ENCODE measurements at regions not wholly inside any gene's neighbourhood (a gene's known extent, or its start where the extent isn't known, plus 50 kb on each side); places are given as distances from the start of the nearest gene placed in this dataset.
"Not testable (repeated sequence)": the region's sequence is repeated elsewhere in the genome, so short reads cannot be mapped to it uniquely, and the experiment has no call there.

DNA sequence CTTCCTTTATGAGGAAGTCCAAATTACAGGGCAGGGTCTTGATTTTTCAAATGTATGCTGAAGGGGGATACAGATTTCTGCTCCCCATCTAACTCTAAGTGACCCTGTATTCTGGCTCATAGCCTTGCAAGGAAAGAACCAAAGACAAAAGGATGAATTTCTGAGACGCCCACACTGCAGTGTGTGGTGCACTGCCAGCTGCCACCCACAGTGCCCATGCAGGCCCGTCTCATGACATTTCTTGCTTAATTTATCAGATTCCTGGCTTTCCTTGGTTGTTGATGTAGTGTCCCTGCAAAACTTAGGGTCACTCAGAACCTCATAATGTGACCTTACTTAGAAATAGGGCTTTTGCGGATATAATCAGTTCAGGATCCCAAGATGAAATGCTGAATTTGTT, 68.0 kb downstream of the CBLN4 start:
- no peak for DNase-seq (ENCODE audit: low spot score)

DNA sequence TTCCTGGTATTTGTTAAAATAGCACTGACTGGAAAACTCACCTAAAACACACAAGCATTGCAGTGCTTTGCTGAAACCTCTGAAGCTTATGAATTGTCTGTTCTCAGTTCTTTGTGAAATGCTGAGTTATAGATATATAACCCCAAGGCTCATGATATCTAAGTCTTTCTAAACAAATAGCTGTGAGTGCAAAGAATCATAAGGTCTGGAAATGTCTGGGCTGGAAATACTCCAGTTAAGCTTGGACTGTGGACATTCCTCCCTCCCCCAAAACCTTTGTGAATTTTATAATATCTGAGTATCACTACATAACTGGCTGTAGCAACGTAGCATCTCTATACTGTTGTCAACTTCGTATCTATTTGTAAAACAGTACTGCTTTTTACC, 69.1 kb downstream of the CBLN4 start:
- no peak for DNase-seq (ENCODE audit: low spot score)

DNA sequence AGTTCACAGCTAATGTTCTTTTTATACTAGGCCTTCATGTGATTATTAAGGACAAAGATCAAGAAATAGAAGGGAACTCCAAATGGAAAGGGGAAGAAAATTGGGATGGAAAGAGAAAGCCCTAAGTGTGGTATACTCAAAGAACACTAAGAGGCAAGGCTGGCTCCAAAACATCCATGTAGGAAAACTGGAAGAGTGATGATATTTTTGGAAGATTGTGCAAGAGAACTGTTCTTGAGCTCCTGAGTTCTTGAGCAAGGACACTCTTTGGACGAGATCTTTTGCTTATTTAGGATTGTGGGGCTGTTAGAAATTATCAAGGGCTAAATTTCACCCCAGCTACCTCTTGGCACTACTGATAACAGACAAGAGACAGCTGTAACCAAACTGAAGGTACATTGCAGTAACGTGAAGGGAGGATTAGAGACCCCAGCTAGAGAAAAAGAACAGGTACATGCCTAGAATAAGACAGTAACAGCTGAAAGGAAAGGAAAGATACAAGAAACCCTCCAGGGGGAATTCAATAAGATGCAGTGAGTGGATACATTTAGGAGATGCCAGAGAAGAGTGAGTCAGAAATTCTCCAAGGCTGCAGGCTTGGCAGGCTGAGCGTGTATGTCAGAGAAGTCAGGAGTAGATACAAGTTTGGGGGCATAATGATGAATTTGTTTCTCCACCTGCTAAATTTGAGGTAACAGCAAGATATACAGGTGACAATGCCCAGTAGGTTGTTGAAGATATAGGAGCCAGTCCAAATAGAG, 69.7 kb downstream of the CBLN4 start:
- DNase-seq (ENCODE audit: low spot score), result no peak

DNA sequence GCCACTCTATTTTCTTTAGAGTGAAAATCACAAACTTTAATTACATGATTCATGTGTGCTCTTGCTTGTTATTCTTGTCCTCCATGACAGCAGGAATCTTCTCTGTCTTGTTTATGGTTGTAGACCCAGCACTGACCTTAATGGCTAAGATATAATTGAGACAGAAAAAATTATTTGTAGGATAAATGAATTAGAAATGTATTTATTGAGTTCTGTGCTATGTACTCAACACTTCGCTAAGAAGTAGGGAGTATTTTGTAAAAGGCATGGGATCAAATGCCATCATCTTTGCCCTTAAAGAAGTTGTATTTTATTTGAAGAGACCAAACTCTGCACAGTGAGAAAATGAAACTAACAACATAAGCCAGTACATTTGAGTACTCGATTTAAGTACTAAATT, 71.2 kb downstream of the CBLN4 start:
- no peak for DNase-seq (ENCODE audit: low spot score)

DNA sequence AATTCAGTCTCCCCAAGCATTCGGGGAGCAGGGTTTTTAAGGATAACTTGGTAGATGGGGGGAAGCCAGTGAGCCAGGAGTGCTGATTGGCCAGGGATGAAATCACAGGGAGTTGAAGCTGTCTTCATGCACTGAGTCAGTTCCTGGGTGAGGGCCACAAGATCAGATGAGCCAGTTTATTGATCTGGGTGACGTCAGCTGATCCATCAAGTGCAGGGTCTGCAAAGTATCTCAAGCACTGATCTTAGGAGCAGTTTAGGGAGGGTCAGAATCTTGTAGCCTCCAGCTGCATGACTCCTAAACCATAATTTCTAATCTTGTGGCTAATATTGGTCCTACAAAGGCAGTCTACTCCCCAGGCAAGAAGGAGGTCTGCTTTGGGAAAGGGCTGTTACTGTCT, 74.4 kb downstream of the CBLN4 start:
- not testable (repeated sequence) for DNase-seq (ENCODE audit: low spot score)

DNA sequence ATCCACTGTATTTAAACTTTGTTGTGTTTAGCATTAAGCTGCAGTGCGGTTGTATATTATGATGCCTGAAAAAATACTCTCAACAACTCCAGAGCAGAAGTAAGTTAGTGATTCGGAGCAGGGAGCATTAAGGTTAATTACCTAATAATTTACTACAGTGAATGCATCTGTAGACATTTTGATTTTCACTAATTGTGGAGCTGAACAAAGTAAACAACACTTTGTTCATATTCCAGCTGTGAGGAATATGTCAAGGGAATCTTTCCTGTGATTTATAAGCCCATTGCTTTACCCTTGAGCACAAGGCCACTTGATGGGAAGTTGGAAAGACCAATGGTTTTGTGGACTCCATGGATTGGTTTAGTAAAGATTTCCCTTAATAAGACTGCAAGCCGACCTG, 77.1 kb downstream of the CBLN4 start:
- no peak for DNase-seq (ENCODE audit: low spot score)

DNA sequence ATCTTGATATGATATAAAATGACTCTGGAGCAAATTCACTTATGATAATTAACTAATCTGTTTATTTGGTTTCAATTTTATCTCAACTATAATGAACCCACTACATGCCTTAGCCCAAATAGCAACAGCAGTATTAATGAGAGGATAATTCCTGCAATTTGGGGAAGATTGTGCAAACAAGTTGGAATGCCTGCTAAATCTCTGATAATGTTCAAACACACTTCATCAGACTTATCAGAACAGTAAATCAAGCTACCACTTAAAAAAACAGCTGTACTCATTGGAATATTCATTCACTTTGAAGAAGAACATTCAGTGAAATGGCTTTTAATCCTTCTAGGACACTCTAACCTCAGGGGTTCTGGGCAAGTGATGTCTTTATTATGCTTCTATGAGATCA, 85.4 kb downstream of the CBLN4 start:
- no peak for DNase-seq (ENCODE audit: low spot score)

DNA sequence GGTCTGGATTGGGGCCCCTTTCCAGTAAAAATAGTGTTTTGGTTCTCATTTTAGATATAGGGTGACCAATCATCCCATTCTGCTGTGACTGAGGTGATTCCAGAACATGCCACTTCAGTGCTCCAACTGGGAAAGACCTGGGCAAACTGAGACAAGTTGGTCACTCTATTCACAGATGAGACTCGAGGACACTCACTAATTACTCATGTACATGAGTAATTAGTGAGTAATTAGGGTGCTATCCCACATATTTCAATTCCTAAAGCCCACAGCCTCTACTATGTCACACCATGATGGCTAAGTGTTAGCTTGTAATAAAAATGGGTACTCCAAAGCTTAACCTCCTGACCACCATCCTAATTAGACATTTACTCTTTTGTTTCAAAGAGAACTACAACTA, 86.0 kb downstream of the CBLN4 start:
- no peak for DNase-seq (ENCODE audit: low spot score)

DNA sequence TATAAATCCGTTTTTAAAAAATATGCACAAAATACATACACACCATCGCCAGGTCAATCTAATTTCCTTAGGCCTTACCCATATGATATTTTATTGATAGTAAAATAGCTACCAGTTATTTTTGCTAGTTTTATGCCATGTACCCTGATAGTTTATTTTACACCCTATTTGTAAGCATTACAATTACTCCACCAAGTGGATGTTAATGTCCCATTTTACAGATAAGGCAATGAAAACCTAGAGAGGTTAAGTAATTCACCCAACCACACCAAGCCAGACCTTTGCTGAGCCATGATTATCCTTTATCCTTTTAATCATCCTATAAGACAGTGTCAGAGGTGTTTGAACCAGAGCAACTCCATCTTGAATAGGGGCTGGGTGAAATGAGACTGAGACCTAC, 86.8 kb downstream of the CBLN4 start:
- DNase-seq (ENCODE audit: low spot score), result no peak

DNA sequence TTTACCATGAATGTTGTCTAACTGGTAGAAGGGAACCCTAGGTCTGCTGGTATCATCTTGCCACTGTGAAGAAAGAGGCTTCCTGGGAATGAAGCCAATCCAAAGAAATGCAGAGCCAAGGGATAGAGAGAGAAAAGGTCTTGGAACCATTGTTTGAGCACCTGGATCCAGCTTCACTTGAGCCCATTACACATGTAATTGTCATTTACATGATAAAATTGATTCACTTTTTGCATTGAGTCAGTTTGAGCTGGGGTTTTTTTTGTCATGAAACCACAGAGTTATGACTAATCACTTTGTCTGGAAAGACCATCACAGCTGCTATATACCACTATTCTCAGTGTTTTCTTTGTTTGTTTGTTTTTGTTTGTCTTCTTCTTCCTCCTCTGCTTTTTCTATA, 112.3 kb downstream of the CBLN4 start:
- DNase-seq (ENCODE audit: low spot score), result no peak

DNA sequence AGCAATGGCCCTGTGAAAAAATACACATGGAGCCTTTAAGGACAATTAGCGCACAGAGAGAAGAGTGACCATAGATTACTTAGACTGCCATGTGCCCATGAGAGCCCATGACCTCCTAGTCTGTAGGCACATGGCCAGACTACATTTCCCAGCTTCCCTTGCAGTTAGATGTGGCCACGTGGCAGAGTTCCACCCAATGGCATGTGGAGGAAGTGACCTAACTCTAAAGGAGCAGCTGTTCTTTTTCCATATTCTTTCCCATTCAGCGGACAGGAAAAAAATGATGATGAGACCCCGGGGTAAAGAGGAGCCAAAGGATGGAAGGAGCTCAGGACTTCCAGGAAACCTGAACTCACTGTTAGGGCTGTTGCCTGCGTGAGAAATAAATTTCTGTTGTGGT, 116.6 kb downstream of the CBLN4 start:
- no peak for DNase-seq (ENCODE audit: low spot score)

DNA sequence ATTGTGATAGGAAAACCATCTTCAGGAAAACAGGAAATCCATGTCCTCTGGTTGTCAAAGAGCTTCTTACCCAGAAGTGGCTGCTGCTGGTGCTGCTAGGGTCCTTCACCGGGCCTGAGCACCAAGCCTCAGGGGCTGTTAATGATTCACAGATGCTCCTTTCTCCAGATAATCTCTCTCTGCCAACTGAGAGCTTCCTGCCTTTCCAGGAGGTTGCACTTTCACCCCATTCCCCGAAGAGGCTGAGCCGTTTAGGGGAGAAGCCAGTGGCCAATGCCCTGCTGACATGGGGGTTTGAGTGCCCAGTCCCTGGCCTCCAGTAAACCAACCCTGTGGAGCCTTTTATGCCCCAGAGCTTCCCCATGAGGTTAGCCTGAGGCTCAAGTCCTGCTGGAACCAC, 122.4 kb downstream of the CBLN4 start:
- DNase-seq (ENCODE audit: low spot score), result no peak

DNA sequence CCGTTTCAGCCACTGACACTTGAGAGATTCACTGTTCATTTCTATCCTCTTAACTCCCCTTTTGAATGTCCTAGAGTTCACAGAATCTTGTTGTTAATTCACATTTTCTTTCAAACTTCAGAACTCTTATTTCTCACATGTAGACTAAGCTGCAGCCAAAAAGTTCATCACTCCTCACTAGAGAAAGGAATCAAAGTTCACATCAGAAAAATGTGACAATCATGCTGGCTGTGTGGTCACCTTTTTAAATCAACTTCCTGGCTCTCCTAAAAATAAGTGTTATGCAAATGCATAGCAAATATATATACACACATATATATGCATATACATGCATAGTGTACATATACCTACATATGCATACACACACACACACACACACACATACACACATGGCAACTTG, 123.0 kb downstream of the CBLN4 start:
- DNase-seq (ENCODE audit: low spot score), result no peak

DNA sequence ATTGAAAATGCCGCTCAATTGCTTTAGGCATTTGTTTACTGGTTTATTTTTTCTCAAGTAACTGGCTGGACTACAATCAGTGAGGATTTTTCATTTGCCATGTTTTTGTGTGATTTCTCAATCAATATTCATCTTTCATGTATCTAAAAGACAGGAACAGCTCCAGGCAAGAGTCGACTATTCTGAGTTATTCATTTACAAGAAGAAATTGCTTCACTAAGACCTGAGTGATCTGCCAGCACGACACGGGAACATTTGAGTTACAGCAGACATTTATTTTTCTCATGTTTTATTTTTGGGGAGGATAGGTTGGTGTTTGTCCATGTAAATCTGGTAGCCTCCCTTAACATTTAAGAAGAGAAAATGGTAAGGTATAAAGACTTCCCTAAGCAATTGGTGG, 124.1 kb downstream of the CBLN4 start:
- no peak for DNase-seq (ENCODE audit: low spot score)

DNA sequence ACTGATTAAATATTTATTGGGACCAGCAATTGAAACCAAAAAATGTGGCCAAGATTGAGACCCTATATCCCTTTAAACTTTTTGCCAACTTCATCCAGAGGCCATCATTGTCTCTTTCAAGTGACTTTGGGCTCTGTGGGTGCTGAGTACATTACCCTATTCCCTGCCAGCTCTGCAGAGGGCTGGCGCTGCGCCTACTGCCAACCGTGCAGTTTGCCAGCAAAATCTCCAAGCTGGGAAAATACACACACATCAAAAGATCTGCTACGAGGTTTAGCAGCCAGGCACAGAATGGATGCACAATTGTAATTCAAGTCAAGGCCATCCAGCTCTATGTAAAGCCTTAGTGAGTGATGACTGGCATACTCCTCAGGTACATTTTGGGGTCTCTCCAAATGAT, 125.0 kb downstream of the CBLN4 start:
- no peak for DNase-seq (ENCODE audit: low spot score)

DNA sequence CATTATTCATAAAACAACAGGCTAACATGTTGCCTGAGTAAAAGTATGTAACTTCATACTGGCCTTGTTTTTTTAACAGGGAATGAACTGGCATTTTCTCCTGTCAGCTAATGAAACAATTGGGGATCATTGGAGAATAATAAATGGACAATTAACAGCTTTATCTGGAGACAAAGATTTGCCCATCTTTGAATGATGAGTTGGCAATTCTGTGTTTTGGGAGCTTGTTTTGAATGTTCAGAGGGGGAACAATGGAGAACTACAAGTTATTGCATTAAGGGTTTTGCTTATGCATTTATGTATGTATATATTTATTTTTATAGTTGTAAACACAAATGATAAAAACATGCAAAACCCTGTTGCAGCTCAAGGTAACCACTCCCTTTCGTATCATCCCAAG, 150.3 kb downstream of the CBLN4 start:
- DNase-seq (ENCODE audit: low spot score), result no peak

DNA sequence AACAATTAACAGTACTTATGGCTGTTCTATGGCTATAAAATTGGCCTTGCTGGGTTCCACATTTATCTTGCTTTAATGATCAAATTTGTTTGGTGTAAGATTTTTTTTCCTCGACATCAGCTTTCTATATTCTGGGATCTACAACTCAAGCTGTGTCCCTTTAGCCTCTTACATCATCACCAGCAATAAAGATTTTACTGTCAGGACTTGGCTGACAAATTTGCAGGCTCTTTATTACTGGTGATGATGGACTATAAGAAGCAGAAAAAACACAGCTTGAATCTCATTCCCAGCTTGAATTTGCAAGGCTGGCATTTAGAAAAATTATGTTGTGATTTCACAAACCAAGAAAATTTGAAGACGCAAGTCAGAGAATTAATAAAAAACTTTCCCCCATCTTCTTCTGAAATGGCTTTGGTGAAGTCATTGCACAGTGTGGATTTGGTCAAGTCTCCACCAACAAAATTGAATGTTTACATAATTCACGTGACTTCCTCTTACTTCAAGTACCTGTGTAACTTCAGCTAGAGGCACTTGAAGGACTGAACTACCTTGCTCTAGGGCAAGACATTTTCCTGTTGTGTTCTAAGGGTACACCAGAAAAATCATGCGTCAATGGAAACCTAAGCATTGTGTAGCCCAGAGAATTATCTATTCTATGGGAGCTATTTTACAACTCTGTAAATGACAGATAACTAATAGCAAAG, 175.0 kb downstream of the CBLN4 start:
- no peak for DNase-seq (ENCODE audit: low spot score)

DNA sequence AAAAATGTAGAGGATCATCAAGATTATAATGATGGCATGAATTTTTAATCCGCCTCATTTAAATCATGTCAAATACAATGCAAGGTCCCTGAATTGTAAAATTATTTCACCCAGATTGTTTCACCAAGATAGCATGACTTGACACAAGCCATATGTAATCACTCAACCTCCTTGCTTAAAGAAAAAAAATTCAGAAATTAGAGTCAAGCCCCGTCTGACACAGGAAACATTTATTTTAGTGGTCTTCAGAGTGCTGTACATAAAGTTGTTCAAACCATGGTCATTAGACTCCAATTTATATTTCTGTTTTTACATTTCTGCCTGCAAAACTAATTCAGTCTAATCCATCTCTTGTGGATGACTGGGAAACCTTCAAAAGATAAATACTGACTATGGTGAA, 200.2 kb downstream of the CBLN4 start:
- DNase-seq (ENCODE audit: low spot score), result no peak

DNA sequence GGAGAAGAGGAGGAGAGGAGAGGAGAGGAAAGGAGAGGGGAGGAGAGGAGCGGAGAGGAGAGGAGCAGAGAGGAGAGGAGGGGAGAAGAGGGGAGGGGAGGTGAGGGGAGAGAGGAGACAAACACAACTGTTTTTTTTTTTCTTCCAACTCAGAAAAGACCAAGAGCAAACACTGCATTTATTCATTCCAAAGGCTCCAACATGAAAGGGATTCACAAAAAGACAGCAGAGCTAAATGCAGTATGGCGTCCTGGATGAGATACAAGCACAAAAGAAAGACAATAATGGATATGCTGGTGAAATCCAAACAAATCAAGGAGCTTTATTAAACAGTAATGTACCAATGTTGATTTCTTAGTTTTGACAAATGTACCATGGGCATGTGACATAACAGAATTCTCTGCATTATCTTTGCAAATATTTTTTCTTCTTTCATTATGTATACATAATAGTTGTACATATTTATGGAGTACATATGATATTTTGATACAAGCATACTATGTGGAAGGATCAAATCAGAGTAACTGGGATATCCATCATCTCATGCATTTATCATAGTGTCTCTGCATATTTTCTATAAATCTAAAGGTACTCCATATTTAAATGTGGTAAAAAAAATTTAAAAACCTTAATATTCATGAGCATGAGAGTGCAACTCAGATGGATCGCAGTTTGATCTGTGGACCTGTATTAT, 204.6 kb downstream of the CBLN4 start:
- DNase-seq (ENCODE audit: low spot score), result no peak

DNA sequence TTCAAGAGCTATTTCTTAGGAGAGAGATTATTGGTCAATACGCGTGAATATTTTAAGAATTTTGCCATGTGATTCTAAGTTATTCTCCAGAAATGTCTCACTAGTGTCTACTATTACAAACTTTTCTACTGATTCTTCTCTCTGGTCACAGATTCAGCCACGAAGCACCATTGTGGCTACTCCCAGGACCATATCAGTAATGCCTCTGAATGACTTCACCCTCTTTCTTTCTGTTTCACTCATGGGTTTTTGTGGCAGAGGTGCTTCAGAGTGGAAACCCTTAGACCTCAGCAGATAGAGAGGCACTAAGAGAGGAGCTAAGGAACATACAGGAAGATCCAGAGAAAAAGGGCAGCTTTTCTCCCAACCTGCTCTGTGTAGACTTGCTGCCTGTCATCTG, 211.3 kb downstream of the CBLN4 start:
- no peak for DNase-seq (ENCODE audit: low spot score)

DNA sequence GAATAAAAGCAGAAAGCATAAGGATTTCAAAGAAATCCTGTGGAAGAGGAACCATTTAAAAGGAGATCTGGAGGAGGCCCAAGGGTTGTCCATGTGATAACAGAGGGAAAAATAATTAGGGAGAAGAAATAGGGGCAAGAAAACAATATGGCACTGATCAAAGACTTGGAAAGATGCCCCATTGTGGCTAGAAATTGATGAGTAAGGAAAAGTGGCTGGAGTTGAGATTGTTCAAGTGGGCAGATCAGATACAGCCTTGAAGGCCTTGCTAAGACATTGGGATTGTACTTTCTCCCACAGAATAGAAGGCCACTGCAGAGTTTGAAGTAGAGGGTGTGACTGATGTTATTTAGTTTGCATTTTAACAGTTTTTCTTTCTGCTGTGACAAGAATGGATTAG, 213.3 kb downstream of the CBLN4 start:
- no peak for DNase-seq (ENCODE audit: low spot score)

DNA sequence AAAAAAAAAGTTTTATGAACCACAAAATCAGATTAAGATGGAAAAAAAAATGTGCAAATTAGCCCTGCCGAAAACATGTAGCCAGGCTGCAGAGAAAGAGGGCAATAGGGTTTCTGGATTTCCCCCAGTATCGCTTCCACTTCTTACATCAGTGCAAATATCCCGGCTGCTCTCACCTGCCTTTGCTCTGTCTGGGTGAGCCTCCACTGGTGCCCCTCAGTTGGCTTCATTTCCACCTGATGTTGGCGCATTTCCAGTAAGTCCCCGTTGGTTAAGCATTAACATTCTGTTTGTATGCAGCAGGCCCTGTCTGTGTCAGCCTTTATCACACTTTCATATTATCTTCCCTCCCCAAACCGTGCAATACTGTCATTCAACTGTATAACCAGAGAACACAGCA, 215.1 kb downstream of the CBLN4 start:
- DNase-seq (ENCODE audit: low spot score), result no peak

DNA sequence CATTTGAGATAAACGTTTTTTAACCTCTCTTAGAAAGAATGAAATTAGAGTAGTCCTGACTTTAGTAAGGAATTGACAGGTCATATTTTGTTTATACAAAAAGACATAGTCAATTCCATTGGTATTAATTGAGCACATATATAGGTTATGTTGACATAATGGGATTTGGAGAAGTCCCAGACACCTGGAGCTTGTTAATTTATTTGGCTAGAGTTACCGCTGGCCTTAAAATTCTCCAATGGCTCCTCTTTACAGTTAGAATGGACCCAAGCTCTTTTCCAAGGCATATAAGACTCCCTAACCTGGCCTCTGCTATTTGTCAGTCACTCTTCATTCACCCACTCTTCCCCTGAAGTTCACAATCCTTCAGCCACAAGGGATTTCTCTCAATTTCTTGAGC, 221.3 kb downstream of the CBLN4 start:
- no peak for DNase-seq (ENCODE audit: low spot score)
